A673 (cell line): ENCODE measurements at regions not wholly inside any gene's neighbourhood (a gene's known extent, or its start where the extent isn't known, plus 50 kb on each side); places are given as distances from the start of the nearest gene placed in this dataset.

Experiments
- CTCF ChIP-seq: fragments of 300-800, 200-600 bp; sonication (generic); conservative IDR thresholded peaks from 2 replicates; pipeline ENCODE4 v1.5.1; 2017; ENCODE audit warnings: low read depth, mild to moderate bottlenecking, antibody characterized with exemption, low read length, moderate library complexity, mixed read lengths
- EZH2 ChIP-seq: fragments of 200-600 bp; sonication (generic); IDR thresholded peaks from 2 replicates; pipeline ENCODE4 v1.6.1; 2017; ENCODE audit warnings: borderline replicate concordance, low read depth, mild to moderate bottlenecking, mixed read lengths, antibody characterized with exemption, low read length; ENCODE audit not compliant: poor library complexity, severe bottlenecking

DNA sequence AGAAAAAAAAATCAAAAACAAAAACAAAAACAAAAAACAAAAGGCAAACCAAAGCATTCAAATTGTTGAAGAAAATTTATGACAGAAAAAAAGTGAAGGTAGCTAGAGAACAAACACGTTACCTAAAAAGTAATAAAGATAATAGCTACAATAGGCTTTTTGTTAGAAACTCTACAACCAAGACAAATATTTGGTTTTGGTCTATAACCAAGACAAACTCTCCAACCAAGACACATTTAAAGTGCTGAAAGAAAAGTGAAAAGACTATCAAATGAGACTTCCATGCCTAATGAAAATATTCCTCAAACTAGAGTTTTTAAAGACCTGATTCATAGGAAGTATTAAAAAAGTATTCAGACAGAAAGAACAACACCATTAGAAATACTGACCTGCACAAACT is 391.9 kb upstream of the NDST4 start:
- TF ChIP-seq CTCF, result no peak
- no peak for TF ChIP-seq EZH2
